GM18499 (cell line): ENCODE measurements at regions not wholly inside any gene's neighbourhood (a gene's known extent, or its start where the extent isn't known, plus 50 kb on each side); places are given as distances from the start of the nearest gene placed in this dataset.

Experiments
- ATAC-seq: cut with Tn5 transposase; IDR thresholded peaks from one replicate; pipeline ENCODE4 v1.9.1; 2021; ENCODE audit warnings: moderate number of reproducible peaks; ENCODE audit not compliant: insufficient read depth, unreplicated experiment

- ATAC-seq: no peak
Measured at GRCh38 chr12:84619053-84619571, 293.5 kb downstream of the SLC6A15 start.

GRCh38 chr12:84607170-84607819, 305.3 kb downstream of the SLC6A15 start:
- ATAC-seq: no peak

GRCh38 chr12:84605983-84606382, 306.6 kb downstream of the SLC6A15 start:
- ATAC-seq: no peak

- no peak for ATAC-seq
Measured at GRCh38 chr12:84604551-84604950, 308.0 kb downstream of the SLC6A15 start.

GRCh38 chr12:84603484-84604248, 308.9 kb downstream of the SLC6A15 start:
- no peak for ATAC-seq

- no peak for ATAC-seq
Measured at GRCh38 chr12:84601483-84601882, 311.1 kb downstream of the SLC6A15 start.

- ATAC-seq: no peak
Measured at GRCh38 chr12:84599539-84599938, 313.1 kb downstream of the SLC6A15 start.

GRCh38 chr12:84596266-84596665, 316.3 kb downstream of the SLC6A15 start:
- no peak for ATAC-seq

- no peak for ATAC-seq
Measured at GRCh38 chr12:84594157-84594556, 318.4 kb downstream of the SLC6A15 start.

GRCh38 chr12:84585776-84586395, 326.7 kb downstream of the SLC6A15 start:
- no peak for ATAC-seq

- no peak for ATAC-seq
Measured at GRCh38 chr12:84572196-84572595, 340.4 kb downstream of the SLC6A15 start.

- no peak for ATAC-seq
Measured at GRCh38 chr12:84562331-84562730, 350.3 kb downstream of the SLC6A15 start.

- ATAC-seq: no peak
Measured at GRCh38 chr12:84561351-84561750, 351.2 kb downstream of the SLC6A15 start.

- ATAC-seq: no peak
Measured at GRCh38 chr12:84554199-84554723, 358.3 kb downstream of the SLC6A15 start.

GRCh38 chr12:84553331-84554117, 359.1 kb downstream of the SLC6A15 start:
- ATAC-seq: no peak

- no peak for ATAC-seq
Measured at GRCh38 chr12:84551373-84551772, 361.2 kb downstream of the SLC6A15 start.

- ATAC-seq: no peak
Measured at GRCh38 chr12:84550518-84550917, 362.1 kb downstream of the SLC6A15 start.

GRCh38 chr12:84542289-84542688, 370.3 kb downstream of the SLC6A15 start:
- ATAC-seq: no peak

GRCh38 chr12:84537666-84538065, 374.9 kb downstream of the SLC6A15 start:
- ATAC-seq: no peak

GRCh38 chr12:84512751-84513150, 399.8 kb downstream of the SLC6A15 start:
- no peak for ATAC-seq
